Inferior parietal cortex (tissue), 1 donor: ENCODE measurements at regions not wholly inside any gene's neighbourhood (a gene's known extent, or its start where the extent isn't known, plus 50 kb on each side); places are given as distances from the start of the nearest gene placed in this dataset.
"Not testable (repeated sequence)": the region's sequence is repeated elsewhere in the genome, so short reads cannot be mapped to it uniquely, and the experiment has no call there.

Experiments
- DNase-seq: peaks from one replicate; pipeline ENCODE4 v3.0.0-alpha.2; 2016; ENCODE audit errors: extremely low spot score

GRCh38 chr10:78594559-78595268, 474.1 kb upstream of the ZMIZ1 start:
- DNase-seq, result no peak

GRCh38 chr10:78595269-78595619, 473.5 kb upstream of the ZMIZ1 start:
- no peak for DNase-seq

- DNase-seq, result no peak
These were observed 472.2 kb upstream of the ZMIZ1 start for GRCh38 chr10:78596556-78596955.

- no peak for DNase-seq
These were observed 470.8 kb upstream of the ZMIZ1 start for GRCh38 chr10:78597796-78598555.

GRCh38 chr10:78599122-78599853, 469.5 kb upstream of the ZMIZ1 start:
- DNase-seq, result no peak

- DNase-seq, result no peak
These were observed 468.6 kb upstream of the ZMIZ1 start for GRCh38 chr10:78600121-78600665.

GRCh38 chr10:78600740-78601139, 468.0 kb upstream of the ZMIZ1 start:
- no peak for DNase-seq

GRCh38 chr10:78602201-78602932, 466.4 kb upstream of the ZMIZ1 start:
- no peak for DNase-seq

- no peak for DNase-seq
These were observed 464.5 kb upstream of the ZMIZ1 start for GRCh38 chr10:78604286-78604685.

- no peak for DNase-seq
These were observed 464.0 kb upstream of the ZMIZ1 start for GRCh38 chr10:78604721-78605120.

- no peak for DNase-seq
These were observed 462.9 kb upstream of the ZMIZ1 start for GRCh38 chr10:78605800-78606350.

- not testable (repeated sequence) for DNase-seq
These were observed 462.0 kb upstream of the ZMIZ1 start for GRCh38 chr10:78606766-78607165.

- DNase-seq, result no peak
These were observed 458.8 kb upstream of the ZMIZ1 start for GRCh38 chr10:78609976-78610375.

GRCh38 chr10:78613132-78613531, 455.6 kb upstream of the ZMIZ1 start:
- no peak for DNase-seq

- DNase-seq, result no peak
These were observed 454.5 kb upstream of the ZMIZ1 start for GRCh38 chr10:78614267-78614666.

- DNase-seq, result no peak
These were observed 454.0 kb upstream of the ZMIZ1 start for GRCh38 chr10:78614744-78615143.

GRCh38 chr10:78616125-78616695, 452.6 kb upstream of the ZMIZ1 start:
- no peak for DNase-seq

- no peak for DNase-seq
These were observed 451.7 kb upstream of the ZMIZ1 start for GRCh38 chr10:78617115-78617514.

- no peak for DNase-seq
These were observed 451.1 kb upstream of the ZMIZ1 start for GRCh38 chr10:78617631-78618030.

- no peak for DNase-seq
These were observed 450.7 kb upstream of the ZMIZ1 start for GRCh38 chr10:78618050-78618449.
